GM12878 (cell line): ENCODE measurements at regions not wholly inside any gene's neighbourhood (a gene's known extent, or its start where the extent isn't known, plus 50 kb on each side); places are given as distances from the start of the nearest gene placed in this dataset.

ENCODE experiments used
- ATAC-seq: fragments of 200-7000 bp; cut with Tn5 transposase; 3 replicates; pipeline ENCODE4 v1.9.1; 2020; ENCODE audit warnings: mild to moderate bottlenecking, moderate library complexity
- BruUV-seq: library from RNA; stranded (reverse); fragments of 400-500 nt; replicated peaks from 2 replicates; lab custom pipeline; 2021; lab: Mats Ljungman, UMichigan
- CTCF ChIA-PET: fragments of 300-600 bp; sonication (Branson Sonifier 250); formaldehyde crosslinking; extraction: SDS; loops from one replicate; lab custom pipeline; 2021; ENCODE audit warnings: inconsistent platforms; lab: Yijun Ruan, JAX
- POLR2A ChIA-PET: fragments of 350-600 bp; formaldehyde crosslinking; extraction: SDS; loops from one replicate; lab custom pipeline; 2021; ENCODE audit warnings: inconsistent platforms; lab: Charles Lee
- RAD21 ChIA-PET: fragments of 300-600 bp; sonication (Branson Sonifier 250); formaldehyde crosslinking; loops from one replicate; lab custom pipeline; 2023; ENCODE audit warnings: antibody characterized with exemption; ENCODE audit not compliant: unreplicated experiment; lab: Charles Lee
- SMC1A ChIA-PET: fragments of 300-600 bp; sonication (Branson Sonifier 250); formaldehyde crosslinking; loops from one replicate; lab custom pipeline; 2023; ENCODE audit not compliant: unreplicated experiment, uncharacterized antibody; lab: Charles Lee
- DNase-seq: peaks from one replicate; pipeline ENCODE4 v3.0.0-alpha.2; 2011; ENCODE audit warnings: low read depth, low spot score
- FAIRE-seq: peaks from 3 replicates; lab custom pipeline; 2011; peaks lifted over from hg19 to GRCh38; lab: Jason Lieb, UNC
- H2AFZ ChIP-seq: 2 replicates; pipeline ENCODE4 v1.6.0; 2011; ENCODE audit warnings: low read depth, low read length, control low read depth; ENCODE audit not compliant: control insufficient read depth
- H3K27ac ChIP-seq: 2 replicates; pipeline ENCODE4 v1.5.1; 2011; ENCODE audit warnings: control low read depth; ENCODE audit not compliant: control insufficient read depth, insufficient read depth
- H3K27me3 ChIP-seq, 2 experiments: replicated peaks in 1 of 2; 2 replicates each; pipeline versions ENCODE4 v1.6.0 to v1.6.1; 2011; ENCODE audit warnings: low read length in 1 of 2; ENCODE audit not compliant: control insufficient read depth in 2 of 2, insufficient read depth in 2 of 2
- H3K36me3 ChIP-seq, 2 experiments: 2 replicates each; pipeline ENCODE4 v1.5.1; 2011; ENCODE audit warnings: low read length in 1 of 2; ENCODE audit not compliant: control insufficient read depth in 2 of 2, insufficient read depth in 2 of 2
- H3K4me1 ChIP-seq: 2 replicates; pipeline ENCODE4 v1.6.1; 2011; ENCODE audit warnings: mild to moderate bottlenecking, low read length, moderate library complexity, mixed read lengths; ENCODE audit not compliant: control insufficient read depth, insufficient read depth
- H3K4me2 ChIP-seq: 2 replicates; pipeline ENCODE4 v1.6.0; 2011; ENCODE audit warnings: control low read depth; ENCODE audit not compliant: control insufficient read depth, insufficient read depth
- H3K4me3 ChIP-seq: fragments of 200-600 bp; sonication (generic); 2 replicates; pipeline ENCODE4 v1.5.1; 2016
- H3K79me2 ChIP-seq: 2 replicates; pipeline ENCODE4 v1.6.0; 2011; ENCODE audit warnings: low read length; ENCODE audit not compliant: control insufficient read depth, insufficient read depth
- H3K9ac ChIP-seq: 2 replicates; pipeline ENCODE4 v1.8.0; 2011; ENCODE audit warnings: low read length, control low read depth, mixed read lengths; ENCODE audit not compliant: control insufficient read depth, insufficient read depth
- H3K9me3 ChIP-seq: replicated peaks from 3 replicates; pipeline ENCODE4 v1.5.1; 2011; ENCODE audit warnings: mild to moderate bottlenecking, low read length; ENCODE audit not compliant: control insufficient read depth, insufficient read depth
- H4K20me1 ChIP-seq: 2 replicates; pipeline ENCODE4 v1.6.0; 2011; ENCODE audit not compliant: control insufficient read depth, insufficient read depth
- FOS ChIP-seq: IDR thresholded peaks from 3 replicates; pipeline ENCODE4 v1.6.1; 2011; ENCODE audit warnings: borderline replicate concordance; ENCODE audit not compliant: insufficient read length; ENCODE audit errors: extremely low read depth
- LARP7 ChIP-seq: fragments of 450-650 bp; IDR thresholded peaks from 2 replicates; pipeline ENCODE4 v1.6.1; 2017; ENCODE audit warnings: mild to moderate bottlenecking
- RELB ChIP-seq: fragments of 450-650 bp; IDR thresholded peaks from 2 replicates; pipeline ENCODE4 v1.6.1; 2017; ENCODE audit warnings: low read depth, mild to moderate bottlenecking, moderate library complexity
- ZBTB4 ChIP-seq: fragments of 450-650 bp; formaldehyde crosslinking; IDR thresholded peaks from 2 replicates; pipeline ENCODE4 v1.4.0; 2022; ENCODE audit warnings: mild to moderate bottlenecking, moderate library complexity
- WGBS: methylation state at CpG from one replicate; pipeline ENCODE4 v1.1.6; 2016; ENCODE audit warnings: low lambda C conversion rate; ENCODE audit not compliant: insufficient replicate concordance, insufficient coverage; ENCODE audit errors: missing lambda C conversion rate; 5-methylcytosine and 5-hydroxymethylcytosine counted together
- in situ Hi-C: fragments of 300-500 bp; cut with MboI; formaldehyde crosslinking; loops from 9 replicates; pipeline ENCODE4 v1.14.3; 2018; ENCODE audit warnings: mixed read lengths
- intact Hi-C: fragments of 100-400 bp; cut with micrococcal nuclease; formaldehyde crosslinking; loops from one replicate; pipeline ENCODE4 v1.14.2; 2022; ENCODE audit not compliant: unreplicated experiment

GRCh38 chr12:65532764-65533163 is 254.3 kb downstream of the MSRB3 start:
- ChIA-PET CTCF (no interaction called here), SMC1A (no interaction called here), RAD21 (no interaction called here), POLR2A (no interaction called here)
- FAIRE-seq (no peak), DNase-seq (no peak), ATAC-seq (no peak)
- Histone ChIP-seq H2AFZ (no peak overlapping the region), H3K79me2 (no peaks in the 10 kb centered on the region), H3K27me3 (no peaks in the 10 kb centered on the region), H3K4me3 (no peak overlapping the region), H3K36me3 (no peaks in the 10 kb centered on the region), H3K9me3 (no peaks in the 10 kb centered on the region), H3K4me1 (no peaks in the 10 kb centered on the region), H3K9ac (no peak overlapping the region), H3K27ac (no peak overlapping the region), H4K20me1 (no peaks in the 10 kb centered on the region), H3K4me2 (no peak overlapping the region)
- no peak for TF ChIP-seq FOS
- BruUV-seq: no TSS peak
- 7% methylated on average over 5 of the region's 5 CpGs for WGBS
- intact Hi-C loops: no loop called here
- in situ Hi-C loops: no loop called here

GRCh38 chr12:65533177-65533883 is 254.8 kb downstream of the MSRB3 start:
- DNase-seq: no peak
- intact Hi-C loops: no loop called here
- TF ChIP-seq RELB: no peak
- no peak for TF ChIP-seq LARP7
- TF ChIP-seq ZBTB4 (CRISPR knock-in tag): no peak
- FAIRE-seq: no peak
- in situ Hi-C loops: no loop called here
- SMC1A ChIA-PET: no interaction called here
- H3K27me3 ChIP-seq: no peaks in the 10 kb centered on the region
- RAD21 ChIA-PET: no interaction called here
- no peaks in the 10 kb centered on the region for H4K20me1 ChIP-seq
- H3K4me2 ChIP-seq: no peak overlapping the region
- POLR2A ChIA-PET: no interaction called here
- CTCF ChIA-PET: interaction anchor here (1.4 kb wide), 1 partner anchor 23 kb away, joined by 5 read pairs; no protein-coding TSS in a partner anchor
- no peak overlapping the region for H3K27ac ChIP-seq
- H2AFZ ChIP-seq: no peak overlapping the region
- no peak overlapping the region for H3K4me3 ChIP-seq
- H3K79me2 ChIP-seq: no peaks in the 10 kb centered on the region
- H3K4me1 ChIP-seq: no peaks in the 10 kb centered on the region
- H3K36me3 ChIP-seq: no peaks in the 10 kb centered on the region
- WGBS: 38% methylated on average over 10 of the region's 10 CpGs
- BruUV-seq: no TSS peak
- no peaks in the 10 kb centered on the region for H3K9me3 ChIP-seq
- no peak overlapping the region for H3K9ac ChIP-seq
- ATAC-seq: no peak
